ENCODE measurements at regions not wholly inside any gene's neighbourhood (a gene's known extent, or its start where the extent isn't known, plus 50 kb on each side); places are given as distances from the start of the nearest gene placed in this dataset.

GRCh38 chr18:10289251-10289650 lies 165.2 kb upstream of the APCDD1 start:
- Histone ChIP-seq H3K27me3 (ENCODE audit: control insufficient read depth, insufficient read depth, low read length) (peaks cover 10% of the 10 kb centered on the region), H3K9ac (ENCODE audit: low read depth, low read length) (no peak overlapping the region), H3K36me3 (ENCODE audit: insufficient read depth, low read length) (no peaks in the 10 kb centered on the region), H3K4me3 (ENCODE audit: low read length) (no peak overlapping the region), H3K9me3 (replicated peaks; ENCODE audit: low read length) (no peaks in the 10 kb centered on the region), H3K4me2 (ENCODE audit: low read length) (no peak overlapping the region), H3K4me1 (ENCODE audit: control insufficient read depth, insufficient read depth, low read length) (no peaks in the 10 kb centered on the region)

- no peak overlapping the region for H3K9ac ChIP-seq (ENCODE audit: low read depth, low read length)
- no peaks in the 10 kb centered on the region for H3K36me3 ChIP-seq (ENCODE audit: insufficient read depth, low read length)
- no peaks in the 10 kb centered on the region for H3K9me3 ChIP-seq (replicated peaks; ENCODE audit: low read length)
- no peak overlapping the region for H3K4me3 ChIP-seq (ENCODE audit: low read length)
- no peak overlapping the region for H3K4me2 ChIP-seq (ENCODE audit: low read length)
- H3K4me1 ChIP-seq (ENCODE audit: control insufficient read depth, insufficient read depth, low read length) = no peaks in the 10 kb centered on the region
- H3K27me3 ChIP-seq (ENCODE audit: control insufficient read depth, insufficient read depth, low read length) = peaks cover 5% of the 10 kb centered on the region
These were observed 164.3 kb upstream of the APCDD1 start for GRCh38 chr18:10289951-10290637.

- no peaks in the 10 kb centered on the region for H3K4me1 ChIP-seq (ENCODE audit: control insufficient read depth, insufficient read depth, low read length)
- H3K36me3 ChIP-seq (ENCODE audit: insufficient read depth, low read length) = no peaks in the 10 kb centered on the region
- H3K9ac ChIP-seq (ENCODE audit: low read depth, low read length) = no peak overlapping the region
- H3K9me3 ChIP-seq (replicated peaks; ENCODE audit: low read length) = no peaks in the 10 kb centered on the region
- no peak overlapping the region for H3K4me2 ChIP-seq (ENCODE audit: low read length)
- peaks cover 7% of the 10 kb centered on the region for H3K27me3 ChIP-seq (ENCODE audit: control insufficient read depth, insufficient read depth, low read length)
- H3K4me3 ChIP-seq (ENCODE audit: low read length) = no peak overlapping the region
These were observed 163.7 kb upstream of the APCDD1 start for GRCh38 chr18:10290638-10291235.

GRCh38 chr18:10291568-10291981 lies 162.9 kb upstream of the APCDD1 start:
- Histone ChIP-seq H3K27me3 (ENCODE audit: control insufficient read depth, insufficient read depth, low read length) (peaks cover 7% of the 10 kb centered on the region), H3K36me3 (ENCODE audit: insufficient read depth, low read length) (no peaks in the 10 kb centered on the region), H3K9me3 (replicated peaks; ENCODE audit: low read length) (no peaks in the 10 kb centered on the region), H3K9ac (ENCODE audit: low read depth, low read length) (no peak overlapping the region), H3K4me1 (ENCODE audit: control insufficient read depth, insufficient read depth, low read length) (no peaks in the 10 kb centered on the region), H3K4me3 (ENCODE audit: low read length) (no peak overlapping the region), H3K4me2 (ENCODE audit: low read length) (no peak overlapping the region)

GRCh38 chr18:10293966-10294365 lies 160.5 kb upstream of the APCDD1 start:
- Histone ChIP-seq H3K4me2 (ENCODE audit: low read length) (no peak overlapping the region), H3K4me1 (ENCODE audit: control insufficient read depth, insufficient read depth, low read length) (no peaks in the 10 kb centered on the region), H3K4me3 (ENCODE audit: low read length) (no peak overlapping the region), H3K9me3 (replicated peaks; ENCODE audit: low read length) (no peaks in the 10 kb centered on the region), H3K36me3 (ENCODE audit: insufficient read depth, low read length) (no peaks in the 10 kb centered on the region), H3K9ac (ENCODE audit: low read depth, low read length) (no peak overlapping the region), H3K27me3 (ENCODE audit: control insufficient read depth, insufficient read depth, low read length) (peaks cover 7% of the 10 kb centered on the region)

- H3K9me3 ChIP-seq (replicated peaks; ENCODE audit: low read length) = no peaks in the 10 kb centered on the region
- H3K4me2 ChIP-seq (ENCODE audit: low read length) = no peak overlapping the region
- H3K9ac ChIP-seq (ENCODE audit: low read depth, low read length) = no peak overlapping the region
- H3K4me1 ChIP-seq (ENCODE audit: control insufficient read depth, insufficient read depth, low read length) = no peaks in the 10 kb centered on the region
- no peak overlapping the region for H3K4me3 ChIP-seq (ENCODE audit: low read length)
- no peaks in the 10 kb centered on the region for H3K36me3 ChIP-seq (ENCODE audit: insufficient read depth, low read length)
- H3K27me3 ChIP-seq (ENCODE audit: control insufficient read depth, insufficient read depth, low read length) = peaks cover 7% of the 10 kb centered on the region
These were observed 158.7 kb upstream of the APCDD1 start for GRCh38 chr18:10295751-10296150.

- H3K9ac ChIP-seq (ENCODE audit: low read depth, low read length) = no peak overlapping the region
- no peaks in the 10 kb centered on the region for H3K4me1 ChIP-seq (ENCODE audit: control insufficient read depth, insufficient read depth, low read length)
- H3K4me3 ChIP-seq (ENCODE audit: low read length) = no peak overlapping the region
- no peaks in the 10 kb centered on the region for H3K9me3 ChIP-seq (replicated peaks; ENCODE audit: low read length)
- H3K27me3 ChIP-seq (ENCODE audit: control insufficient read depth, insufficient read depth, low read length) = peaks cover 7% of the 10 kb centered on the region
- H3K36me3 ChIP-seq (ENCODE audit: insufficient read depth, low read length) = no peaks in the 10 kb centered on the region
- H3K4me2 ChIP-seq (ENCODE audit: low read length) = no peak overlapping the region
These were observed 157.9 kb upstream of the APCDD1 start for GRCh38 chr18:10296491-10296890.

- H3K4me2 ChIP-seq (ENCODE audit: low read length) = no peak overlapping the region
- no peaks in the 10 kb centered on the region for H3K4me1 ChIP-seq (ENCODE audit: control insufficient read depth, insufficient read depth, low read length)
- H3K4me3 ChIP-seq (ENCODE audit: low read length) = no peak overlapping the region
- peaks cover 7% of the 10 kb centered on the region for H3K27me3 ChIP-seq (ENCODE audit: control insufficient read depth, insufficient read depth, low read length)
- H3K9me3 ChIP-seq (replicated peaks; ENCODE audit: low read length) = no peaks in the 10 kb centered on the region
- no peaks in the 10 kb centered on the region for H3K36me3 ChIP-seq (ENCODE audit: insufficient read depth, low read length)
- no peak overlapping the region for H3K9ac ChIP-seq (ENCODE audit: low read depth, low read length)
These were observed 157.3 kb upstream of the APCDD1 start for GRCh38 chr18:10297086-10297485.

- Histone ChIP-seq H3K4me1 (ENCODE audit: control insufficient read depth, insufficient read depth, low read length) (no peaks in the 10 kb centered on the region), H3K4me2 (ENCODE audit: low read length) (no peak overlapping the region), H3K36me3 (ENCODE audit: insufficient read depth, low read length) (no peaks in the 10 kb centered on the region), H3K4me3 (ENCODE audit: low read length) (no peak overlapping the region), H3K9me3 (replicated peaks; ENCODE audit: low read length) (no peaks in the 10 kb centered on the region), H3K27me3 (ENCODE audit: control insufficient read depth, insufficient read depth, low read length) (peaks cover 7% of the 10 kb centered on the region), H3K9ac (ENCODE audit: low read depth, low read length) (no peak overlapping the region)
These were observed 156.1 kb upstream of the APCDD1 start for GRCh38 chr18:10298346-10298745.

GRCh38 chr18:10299643-10300042 lies 154.8 kb upstream of the APCDD1 start:
- Histone ChIP-seq H3K4me3 (ENCODE audit: low read length) (no peak overlapping the region), H3K9ac (ENCODE audit: low read depth, low read length) (no peak overlapping the region), H3K36me3 (ENCODE audit: insufficient read depth, low read length) (no peaks in the 10 kb centered on the region), H3K27me3 (ENCODE audit: control insufficient read depth, insufficient read depth, low read length) (peaks cover 3% of the 10 kb centered on the region), H3K4me1 (ENCODE audit: control insufficient read depth, insufficient read depth, low read length) (peaks cover 5% of the 10 kb centered on the region), H3K4me2 (ENCODE audit: low read length) (no peak overlapping the region), H3K9me3 (replicated peaks; ENCODE audit: low read length) (no peaks in the 10 kb centered on the region)

- H3K27me3 ChIP-seq (ENCODE audit: control insufficient read depth, insufficient read depth, low read length) = no peaks in the 10 kb centered on the region
- H3K4me1 ChIP-seq (ENCODE audit: control insufficient read depth, insufficient read depth, low read length) = peaks cover 10% of the 10 kb centered on the region
- no peaks in the 10 kb centered on the region for H3K9me3 ChIP-seq (replicated peaks; ENCODE audit: low read length)
- no peaks in the 10 kb centered on the region for H3K36me3 ChIP-seq (ENCODE audit: insufficient read depth, low read length)
- H3K9ac ChIP-seq (ENCODE audit: low read depth, low read length) = no peak overlapping the region
- no peak overlapping the region for H3K4me3 ChIP-seq (ENCODE audit: low read length)
- H3K4me2 ChIP-seq (ENCODE audit: low read length) = no peak overlapping the region
These were observed 153.7 kb upstream of the APCDD1 start for GRCh38 chr18:10300739-10301138.
